ENCODE measurements at regions not wholly inside any gene's neighbourhood (a gene's known extent, or its start where the extent isn't known, plus 50 kb on each side); places are given as distances from the start of the nearest gene placed in this dataset.
A peak's percentile ranks its signal among the peaks of the same experiment; 100 is the strongest.

DNA sequence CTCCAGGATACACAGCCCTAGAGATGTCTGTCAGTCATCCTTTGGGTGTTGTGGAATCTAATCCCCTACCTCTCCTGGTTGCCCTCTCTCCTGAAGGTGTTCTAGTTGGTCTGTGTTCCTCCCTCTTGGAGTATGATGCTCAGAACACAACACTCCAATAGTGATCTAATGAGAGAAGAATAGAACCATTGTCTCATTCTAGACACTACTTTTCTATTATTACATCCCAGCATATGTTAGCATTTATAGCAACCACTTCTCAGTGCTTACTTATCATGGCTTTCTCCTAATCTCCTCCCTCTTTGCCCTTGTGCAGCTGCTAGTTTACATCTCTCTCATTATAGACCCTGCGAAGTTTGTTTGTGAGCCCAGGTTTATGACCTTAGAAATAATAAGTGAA lies 109.0 kb downstream of the UNC5CL start:
- Histone ChIP-seq H3K36me3 (no peaks in the 10 kb centered on the region), H3K9me3 (no peaks in the 10 kb centered on the region), H3K4me1 (peaks cover 0 to 10% (median 2%) of the 10 kb centered on the region in 4 donors), H3K27ac (replicated peaks in 1 of 4) (no peak overlapping the region), H3K27me3 (no peaks in the 10 kb centered on the region), H3K4me3 (no peak overlapping the region)
- TF ChIP-seq CTCF (IDR thresholded peaks at IDR 0.05) (no peak), EP300 (IDR thresholded peaks at IDR 0.05) (no peak), POLR2AphosphoS5 (IDR thresholded peaks at IDR 0.05) (no peak), POLR2A (IDR thresholded peaks at IDR 0.05; ENCODE audit: low read depth) (no peak)
- no peak for DNase-seq (ENCODE audit: extremely low spot score)
- 92% methylated on average over 1 of the region's 1 CpG for WGBS
- intact Hi-C loops (cut with DNase I), result no loop called here

DNA sequence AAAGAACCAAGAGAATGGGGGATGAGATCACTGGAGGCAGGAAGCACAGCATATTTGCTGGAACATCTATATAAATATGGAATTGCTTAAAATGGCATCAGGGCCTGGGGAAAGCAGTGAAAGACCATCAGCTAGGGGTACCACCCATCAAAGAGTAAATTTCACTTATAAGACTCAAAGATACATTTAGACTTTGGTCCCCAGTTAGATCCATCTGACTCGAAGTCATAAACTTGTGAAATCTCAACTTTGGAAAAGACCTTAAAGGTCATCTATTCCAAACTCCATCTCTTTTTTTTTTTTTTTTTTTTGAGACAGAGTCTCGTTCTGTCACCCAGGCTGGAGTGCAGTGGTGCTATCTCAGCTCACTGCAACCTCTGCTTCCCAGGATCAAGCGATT lies 109.8 kb downstream of the UNC5CL start:
- intact Hi-C loops (cut with DNase I), result no loop called here
- Histone ChIP-seq H3K27ac (replicated peaks in 1 of 4) (no peak overlapping the region), H3K36me3 (no peaks in the 10 kb centered on the region), H3K9me3 (no peaks in the 10 kb centered on the region), H3K4me1 (peaks cover 0 to 15% (median 7%) of the 10 kb centered on the region in 4 donors), H3K27me3 (no peaks in the 10 kb centered on the region), H3K4me3 (no peak overlapping the region)
- 89% methylated on average over 3 of the region's 3 CpGs for WGBS
- DNase-seq (ENCODE audit: extremely low spot score), result no peak
- no peak for TF ChIP-seq POLR2AphosphoS5 (IDR thresholded peaks at IDR 0.05)

GRCh38 chr6:40928763-40929162 lies 110.3 kb downstream of the UNC5CL start:
- Histone ChIP-seq H3K9me3 (no peaks in the 10 kb centered on the region), H3K36me3 (no peaks in the 10 kb centered on the region), H3K27ac (replicated peaks in 1 of 4) (no peak overlapping the region), H3K4me3 (no peak overlapping the region), H3K27me3 (no peaks in the 10 kb centered on the region), H3K4me1 (peaks cover 0 to 15% (median 7%) of the 10 kb centered on the region in 4 donors)
- intact Hi-C loops (cut with DNase I), result no loop called here
- TF ChIP-seq CTCF (IDR thresholded peaks at IDR 0.05) (no peak), EP300 (IDR thresholded peaks at IDR 0.05) (no peak), POLR2A (IDR thresholded peaks at IDR 0.05; ENCODE audit: low read depth) (no peak), POLR2AphosphoS5 (IDR thresholded peaks at IDR 0.05) (no peak)
- no peak for DNase-seq (ENCODE audit: extremely low spot score)
- 95% methylated on average over 3 of the region's 3 CpGs for WGBS

GRCh38 chr6:40928307-40928706 lies 110.7 kb downstream of the UNC5CL start:
- no peak for DNase-seq (ENCODE audit: extremely low spot score)
- no peak overlapping the region for H3K27ac ChIP-seq (replicated peaks in 1 of 4)
- H3K4me1 ChIP-seq, result peaks cover 0 to 15% (median 7%) of the 10 kb centered on the region in 4 donors
- H3K9me3 ChIP-seq, result no peaks in the 10 kb centered on the region
- TF ChIP-seq EP300 (IDR thresholded peaks at IDR 0.05) (no peak), POLR2A (IDR thresholded peaks at IDR 0.05; ENCODE audit: low read depth) (no peak), POLR2AphosphoS5 (IDR thresholded peaks at IDR 0.05) (no peak), CTCF (IDR thresholded peaks at IDR 0.05) (no peak)
- H3K36me3 ChIP-seq, result no peaks in the 10 kb centered on the region
- no peak overlapping the region for H3K4me3 ChIP-seq
- 88% methylated on average over 1 of the region's 1 CpG for WGBS
- H3K27me3 ChIP-seq, result no peaks in the 10 kb centered on the region
- intact Hi-C loops (cut with DNase I), result no loop called here

DNA sequence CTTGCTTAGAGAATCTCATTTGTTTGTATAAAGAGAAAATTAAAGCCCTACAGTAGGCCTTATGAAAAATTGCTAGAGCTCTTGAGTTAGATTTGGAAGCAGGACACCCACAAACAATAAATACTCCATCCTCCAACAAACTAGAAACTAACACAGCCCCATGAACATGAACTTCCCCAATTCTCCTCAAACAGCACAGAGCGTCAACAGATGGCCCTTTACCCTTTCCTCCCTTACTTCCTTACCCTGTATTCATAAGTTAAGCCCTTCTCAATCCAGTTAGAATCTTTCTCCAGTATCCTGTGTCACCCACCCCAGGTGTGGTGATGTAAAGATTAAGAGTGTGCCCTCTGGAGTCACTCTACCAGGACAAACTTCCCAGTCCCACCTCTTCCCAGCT lies 113.7 kb downstream of the UNC5CL start:
- Histone ChIP-seq H3K36me3 (no peaks in the 10 kb centered on the region), H3K9me3 (no peaks in the 10 kb centered on the region), H3K27me3 (no peaks in the 10 kb centered on the region), H3K4me3 (no peak overlapping the region), H3K27ac (replicated peaks in 1 of 4) (no peak overlapping the region), H3K4me1 (peaks cover 0 to 15% (median 7%) of the 10 kb centered on the region in 4 donors)
- WGBS, result 81% methylated on average over 1 of the region's 1 CpG
- DNase-seq (ENCODE audit: extremely low spot score), result no peak
- TF ChIP-seq POLR2A (IDR thresholded peaks at IDR 0.05; ENCODE audit: low read depth), result no peak
- intact Hi-C loops (cut with DNase I), result no loop called here

GRCh38 chr6:40924839-40925238 lies 114.2 kb downstream of the UNC5CL start:
- intact Hi-C loops (cut with DNase I), result no loop called here
- 54% methylated on average over 7 of the region's 7 CpGs for WGBS

More at GRCh38 chr6:40924839-40925238, 114.2 kb downstream of the UNC5CL start:
- TF ChIP-seq EP300 (IDR thresholded peaks at IDR 0.05) (no peak), POLR2AphosphoS5 (IDR thresholded peaks at IDR 0.05) (peak in 1 of 2 donors; percentile 11)
- no peak overlapping the region for H3K4me3 ChIP-seq
- no peaks in the 10 kb centered on the region for H3K36me3 ChIP-seq
- H3K4me1 ChIP-seq, result peaks cover 0 to 15% (median 7%) of the 10 kb centered on the region in 4 donors
- no peak overlapping the region for H3K27ac ChIP-seq (replicated peaks in 1 of 4)
- no peaks in the 10 kb centered on the region for H3K27me3 ChIP-seq
- H3K9me3 ChIP-seq, result no peaks in the 10 kb centered on the region
- DNase-seq (ENCODE audit: extremely low spot score), result no peak
